ENCODE measurements at regions not wholly inside any gene's neighbourhood (a gene's known extent, or its start where the extent isn't known, plus 50 kb on each side); places are given as distances from the start of the nearest gene placed in this dataset.

DNA sequence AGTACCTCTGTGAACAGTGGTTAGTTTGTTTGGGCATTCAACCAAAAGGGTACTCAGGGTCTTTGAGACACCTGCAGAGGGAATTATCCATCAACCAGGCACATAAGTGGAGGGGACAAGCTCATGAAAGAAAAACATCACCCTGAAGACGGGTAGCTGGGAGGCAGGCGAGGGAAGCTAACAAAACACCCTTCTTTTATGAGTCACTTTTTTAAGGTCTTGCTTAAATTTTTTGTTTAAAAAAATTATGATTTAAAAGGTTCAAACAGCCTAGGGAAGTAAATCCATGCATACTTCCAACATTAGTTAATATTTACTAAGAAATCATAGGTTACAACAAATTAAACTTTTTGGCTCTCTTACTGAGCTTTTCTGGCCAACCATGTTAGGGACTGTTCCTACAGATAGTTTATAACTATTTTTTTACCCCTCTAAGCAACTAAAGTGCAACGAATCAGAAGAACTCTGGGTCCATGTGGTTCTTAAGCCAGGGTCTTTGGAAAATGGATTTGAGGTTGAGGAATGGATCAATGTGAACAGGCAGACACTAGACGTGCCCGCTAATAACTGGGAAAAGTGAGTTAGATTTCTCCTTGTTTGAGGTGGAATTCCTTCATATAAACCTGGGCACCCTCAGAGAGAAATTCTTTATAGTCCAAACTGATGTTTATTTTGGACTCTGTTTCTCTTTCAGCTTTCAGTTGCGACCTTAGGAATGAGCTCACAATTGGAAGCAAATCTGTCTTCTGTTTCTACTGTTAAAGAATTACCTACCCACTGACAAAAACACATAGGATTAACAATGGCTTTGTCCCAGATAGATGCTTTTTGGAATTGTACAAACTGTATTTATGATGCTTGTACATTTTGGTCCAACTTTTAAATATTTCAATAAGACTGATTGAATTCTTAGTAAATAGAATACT lies 123.0 kb downstream of the LYPLAL1 start:
- Histone ChIP-seq H3K27ac (no peak overlapping the region), H3K27me3 (no peaks in the 10 kb centered on the region), H3K9me3 (ENCODE audit: low read depth) (no peaks in the 10 kb centered on the region), H3K36me3 (no peaks in the 10 kb centered on the region), H3K4me1 (ENCODE audit: low read depth) (no peaks in the 10 kb centered on the region), H3K4me3 (no peak overlapping the region)
- TF ChIP-seq, protein P1, sequence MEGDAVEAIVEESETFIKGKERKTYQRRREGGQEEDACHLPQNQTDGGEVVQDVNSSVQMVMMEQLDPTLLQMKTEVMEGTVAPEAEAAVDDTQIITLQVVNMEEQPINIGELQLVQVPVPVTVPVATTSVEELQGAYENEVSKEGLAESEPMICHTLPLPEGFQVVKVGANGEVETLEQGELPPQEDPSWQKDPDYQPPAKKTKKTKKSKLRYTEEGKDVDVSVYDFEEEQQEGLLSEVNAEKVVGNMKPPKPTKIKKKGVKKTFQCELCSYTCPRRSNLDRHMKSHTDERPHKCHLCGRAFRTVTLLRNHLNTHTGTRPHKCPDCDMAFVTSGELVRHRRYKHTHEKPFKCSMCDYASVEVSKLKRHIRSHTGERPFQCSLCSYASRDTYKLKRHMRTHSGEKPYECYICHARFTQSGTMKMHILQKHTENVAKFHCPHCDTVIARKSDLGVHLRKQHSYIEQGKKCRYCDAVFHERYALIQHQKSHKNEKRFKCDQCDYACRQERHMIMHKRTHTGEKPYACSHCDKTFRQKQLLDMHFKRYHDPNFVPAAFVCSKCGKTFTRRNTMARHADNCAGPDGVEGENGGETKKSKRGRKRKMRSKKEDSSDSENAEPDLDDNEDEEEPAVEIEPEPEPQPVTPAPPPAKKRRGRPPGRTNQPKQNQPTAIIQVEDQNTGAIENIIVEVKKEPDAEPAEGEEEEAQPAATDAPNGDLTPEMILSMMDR (IDR thresholded peaks at IDR 0.05; ENCODE audit: low read depth, low read length), result no peak
- DNase-seq (ENCODE audit: low read depth in 1 of 2, low spot score in 1 of 2), result peak in 1 of 2 donors; percentile 7

DNA sequence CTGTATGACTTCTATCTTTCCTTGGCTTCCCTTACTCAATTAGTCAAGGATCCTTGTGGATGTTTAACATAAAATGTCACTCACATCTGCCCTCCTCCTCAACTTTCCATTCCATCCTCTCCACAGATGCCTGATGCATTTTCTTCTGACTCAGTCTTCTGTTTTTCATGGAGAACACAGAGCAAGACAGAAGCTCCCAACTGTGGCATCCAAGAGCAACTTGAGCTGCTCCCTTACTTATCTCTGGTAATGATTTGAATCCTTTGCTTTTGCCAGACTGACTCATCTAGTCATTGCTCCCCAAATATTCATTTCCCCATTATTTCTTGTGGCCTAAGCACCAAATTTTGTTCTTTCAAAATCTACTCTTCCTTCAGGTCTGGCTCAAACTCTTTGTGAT lies 120.6 kb downstream of the LYPLAL1 start:
- H3K4me3 ChIP-seq, result no peak overlapping the region
- TF ChIP-seq, protein P1 (IDR thresholded peaks at IDR 0.05; ENCODE audit: low read depth, low read length), result no peak
- no peaks in the 10 kb centered on the region for H3K27me3 ChIP-seq

GRCh38 chr1:219293410-219293809 lies 119.7 kb downstream of the LYPLAL1 start:
- Histone ChIP-seq H3K36me3 (no peaks in the 10 kb centered on the region), H3K9me3 (ENCODE audit: low read depth) (no peaks in the 10 kb centered on the region), H3K4me3 (no peak overlapping the region), H3K27ac (no peak overlapping the region), H3K27me3 (no peaks in the 10 kb centered on the region), H3K4me1 (ENCODE audit: low read depth) (no peaks in the 10 kb centered on the region)
- DNase-seq (ENCODE audit: low read depth in 1 of 2, low spot score in 1 of 2), result peak in 1 of 2 donors; percentile 36
- TF ChIP-seq, protein P1 (IDR thresholded peaks at IDR 0.05; ENCODE audit: low read depth, low read length), result no peak

More for the DNA sequence above, 120.6 kb downstream of the LYPLAL1 start:
- Histone ChIP-seq H3K27ac (no peak overlapping the region), H3K4me1 (ENCODE audit: low read depth) (no peaks in the 10 kb centered on the region), H3K36me3 (no peaks in the 10 kb centered on the region), H3K9me3 (ENCODE audit: low read depth) (no peaks in the 10 kb centered on the region)
- no peak for DNase-seq (ENCODE audit: low read depth in 1 of 2, low spot score in 1 of 2)

DNA sequence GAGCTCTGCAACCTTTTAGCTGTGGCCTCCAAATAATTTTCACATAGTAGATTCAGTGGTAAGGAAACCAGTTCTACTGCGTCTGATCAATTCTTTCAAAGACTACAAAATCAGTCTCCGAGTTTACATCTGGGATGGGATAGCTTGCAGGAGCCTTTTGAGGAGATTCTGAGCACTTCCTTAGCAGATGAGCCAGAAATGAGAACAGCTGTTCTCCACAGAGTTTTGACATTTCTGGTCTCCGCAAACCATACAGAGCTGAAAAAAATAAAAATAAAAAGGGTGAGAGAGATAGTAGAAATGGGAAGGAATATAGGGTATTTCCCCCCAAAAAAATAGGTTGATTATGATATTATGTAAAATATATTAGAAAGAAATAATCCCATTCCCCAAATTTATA lies 119.3 kb downstream of the LYPLAL1 start:
- Histone ChIP-seq H3K9me3 (ENCODE audit: low read depth) (no peaks in the 10 kb centered on the region), H3K4me1 (ENCODE audit: low read depth) (no peaks in the 10 kb centered on the region), H3K36me3 (no peaks in the 10 kb centered on the region), H3K4me3 (no peak overlapping the region), H3K27ac (no peak overlapping the region), H3K27me3 (no peaks in the 10 kb centered on the region)
- peak in 1 of 2 donors; percentile 12 for DNase-seq (ENCODE audit: low read depth in 1 of 2, low spot score in 1 of 2)
- TF ChIP-seq, protein P1 (IDR thresholded peaks at IDR 0.05; ENCODE audit: low read depth, low read length), result no peak

- no peak overlapping the region for H3K27ac ChIP-seq
- no peak overlapping the region for H3K4me3 ChIP-seq
- H3K36me3 ChIP-seq, result no peaks in the 10 kb centered on the region
- H3K27me3 ChIP-seq, result no peaks in the 10 kb centered on the region
- no peaks in the 10 kb centered on the region for H3K9me3 ChIP-seq (ENCODE audit: low read depth)
- TF ChIP-seq, protein P1 (IDR thresholded peaks at IDR 0.05; ENCODE audit: low read depth, low read length), result no peak
- H3K4me1 ChIP-seq (ENCODE audit: low read depth), result no peaks in the 10 kb centered on the region
- no peak for DNase-seq (ENCODE audit: low read depth in 1 of 2, low spot score in 1 of 2)
Observed at GRCh38 chr1:219292341-219292740, 118.7 kb downstream of the LYPLAL1 start.
